ENCODE measurements at regions not wholly inside any gene's neighbourhood (a gene's known extent, or its start where the extent isn't known, plus 50 kb on each side); places are given as distances from the start of the nearest gene placed in this dataset.

DNA sequence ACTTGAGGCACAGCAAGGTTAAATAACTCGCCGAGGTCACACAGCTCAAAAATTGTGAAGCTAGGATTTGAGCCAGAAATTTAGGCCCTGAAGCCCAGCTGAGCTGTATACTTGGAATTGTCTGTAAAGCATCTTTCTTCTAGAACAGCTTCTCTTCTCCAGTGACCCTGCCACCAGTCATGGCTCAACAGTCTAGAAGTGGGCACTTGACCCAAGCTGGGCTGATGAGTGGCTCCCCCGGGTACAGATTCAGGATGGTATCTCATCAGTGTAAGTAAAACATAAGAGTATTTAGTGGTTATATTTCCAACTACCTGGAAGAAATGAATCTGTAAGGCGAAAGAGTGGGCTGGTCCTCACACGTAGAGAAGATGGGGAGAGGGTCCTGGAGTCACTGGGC, 243.9 kb upstream of the GPR26 start:
- Histone ChIP-seq H2AFZ (ENCODE audit: low read depth, low read length) (no peak overlapping the region), H3K4me2 (ENCODE audit: insufficient read depth, low read length) (no peak overlapping the region), H3K9me1 (replicated peaks; ENCODE audit: control insufficient read depth, extremely low read depth, insufficient read depth, low read length) (no peaks in the 10 kb centered on the region), H3K9me3 (replicated peaks; ENCODE audit: control insufficient read depth, insufficient read depth, low read length) (no peaks in the 10 kb centered on the region), H3K79me2 (ENCODE audit: control insufficient read depth, insufficient read depth, low read length) (no peaks in the 10 kb centered on the region), H3K4me1 (ENCODE audit: control insufficient read depth, extremely low read depth, insufficient read depth, low read length) (no peaks in the 10 kb centered on the region), H4K20me1 (replicated peaks; ENCODE audit: control insufficient read depth, extremely low read depth, insufficient read depth, low read length) (no peaks in the 10 kb centered on the region), H3K9ac (replicated peaks; ENCODE audit: extremely low read depth, insufficient read depth, low read length) (no peak overlapping the region), H3K27me3 (ENCODE audit: control insufficient read depth in 2 of 2, insufficient read depth in 2 of 2, low read length in 2 of 2) (no peaks in the 10 kb centered on the region), H3K27ac (ENCODE audit: insufficient read depth, low read depth, low read length) (no peak overlapping the region), H3K4me3 (replicated peaks in 1 of 3; ENCODE audit: insufficient read depth in 1 of 3, low read depth in 1 of 3, low read length in 3 of 3) (no peak overlapping the region), H3K36me3 (ENCODE audit: control insufficient read depth in 2 of 2, extremely low read depth in 1 of 2, insufficient read depth in 2 of 2, low read length in 2 of 2) (no peaks in the 10 kb centered on the region)
- DNase-seq (ENCODE audit: low read depth, low spot score) = no peak
- ChIA-PET CTCF (no interaction called here), POLR2A (no interaction called here)
- dilution Hi-C loops (cut with MboI; ENCODE audit: extremely low pct_ligation_motif_present, low sequenced_read_pairs) = no loop called here
- TF ChIP-seq FOS (IDR thresholded peaks at IDR 0.05; ENCODE audit: borderline replicate concordance, insufficient read depth, low read length) (no peak), EZH2 (IDR thresholded peaks at IDR 0.05; ENCODE audit: borderline replicate concordance, low read depth, low read length, severe bottlenecking) (no peak), CTCF (IDR thresholded peaks at IDR 0.05; ENCODE audit: extremely low read depth in 1 of 2, insufficient read depth in 1 of 2, low read depth in 1 of 2, low read length in 2 of 2) (no peak), MAX (IDR thresholded peaks at IDR 0.05; ENCODE audit: insufficient read depth, insufficient read length) (no peak), GATA2 (IDR thresholded peaks at IDR 0.05; ENCODE audit: insufficient read depth, insufficient read length, low read depth, low read length) (no peak)
- no TSS peak for BruUV-seq (replicated peaks)
- intact Hi-C loops (cut with micrococcal nuclease) = no loop called here
- FAIRE-seq = no peak

DNA sequence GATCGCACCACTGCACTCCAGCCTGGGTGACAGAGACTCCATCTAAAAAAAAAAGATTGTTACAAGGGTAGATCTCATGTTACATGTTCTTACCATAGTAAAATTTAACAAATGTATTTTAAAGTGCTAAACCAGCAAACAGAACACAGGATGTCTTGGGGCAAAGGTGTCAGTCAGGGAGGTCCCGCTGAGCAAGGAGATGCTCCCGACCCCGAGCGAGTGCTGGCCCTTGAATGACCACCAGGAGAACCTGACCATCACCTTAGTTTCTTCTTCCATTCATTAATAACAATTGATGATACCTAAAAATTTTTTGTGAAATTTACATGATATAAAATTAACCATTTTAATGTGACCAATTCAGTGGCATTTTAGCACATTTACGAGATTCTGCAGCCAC, 241.6 kb upstream of the GPR26 start:
- dilution Hi-C loops (cut with MboI; ENCODE audit: extremely low pct_ligation_motif_present, low sequenced_read_pairs) = no loop called here
- Histone ChIP-seq H4K20me1 (replicated peaks; ENCODE audit: control insufficient read depth, extremely low read depth, insufficient read depth, low read length) (no peaks in the 10 kb centered on the region), H3K36me3 (ENCODE audit: control insufficient read depth in 2 of 2, extremely low read depth in 1 of 2, insufficient read depth in 2 of 2, low read length in 2 of 2) (no peaks in the 10 kb centered on the region), H3K4me3 (replicated peaks in 1 of 3; ENCODE audit: insufficient read depth in 1 of 3, low read depth in 1 of 3, low read length in 3 of 3) (no peak overlapping the region), H3K9me1 (replicated peaks; ENCODE audit: control insufficient read depth, extremely low read depth, insufficient read depth, low read length) (no peaks in the 10 kb centered on the region), H2AFZ (ENCODE audit: low read depth, low read length) (no peak overlapping the region), H3K27me3 (ENCODE audit: control insufficient read depth in 2 of 2, insufficient read depth in 2 of 2, low read length in 2 of 2) (no peaks in the 10 kb centered on the region), H3K27ac (ENCODE audit: insufficient read depth, low read depth, low read length) (no peak overlapping the region), H3K4me1 (ENCODE audit: control insufficient read depth, extremely low read depth, insufficient read depth, low read length) (no peaks in the 10 kb centered on the region), H3K4me2 (ENCODE audit: insufficient read depth, low read length) (no peak overlapping the region), H3K79me2 (ENCODE audit: control insufficient read depth, insufficient read depth, low read length) (no peaks in the 10 kb centered on the region), H3K9me3 (replicated peaks; ENCODE audit: control insufficient read depth, insufficient read depth, low read length) (no peaks in the 10 kb centered on the region), H3K9ac (replicated peaks; ENCODE audit: extremely low read depth, insufficient read depth, low read length) (no peak overlapping the region)
- intact Hi-C loops (cut with micrococcal nuclease) = no loop called here
- BruUV-seq (replicated peaks) = no TSS peak
- CTCF ChIA-PET = no interaction called here
- TF ChIP-seq EZH2 (IDR thresholded peaks at IDR 0.05; ENCODE audit: borderline replicate concordance, low read depth, low read length, severe bottlenecking) (no peak), JUN (IDR thresholded peaks at IDR 0.05; ENCODE audit: borderline replicate concordance, insufficient read depth, insufficient read length, low read depth) (no peak), POLR2AphosphoS5 (IDR thresholded peaks at IDR 0.05; ENCODE audit: insufficient read depth, low read depth, low read length) (no peak)
- FAIRE-seq = no peak
- DNase-seq (ENCODE audit: low read depth, low spot score) = no peak
- POLR2A ChIA-PET = no interaction called here
